ENCODE measurements at regions not wholly inside any gene's neighbourhood (a gene's known extent, or its start where the extent isn't known, plus 50 kb on each side); places are given as distances from the start of the nearest gene placed in this dataset.

- H2AFZ ChIP-seq (ENCODE audit: low read depth, low read length) = no peak overlapping the region
- TF ChIP-seq EZH2 (IDR thresholded peaks at IDR 0.05; ENCODE audit: insufficient read depth, low read length) (no peak), CTCF (IDR thresholded peaks at IDR 0.05; ENCODE audit: insufficient read depth, low read depth, low read length) (no peak)
- peaks cover 3% of the 10 kb centered on the region for H3K9me3 ChIP-seq (ENCODE audit: insufficient read depth, low read depth, low read length)
- H3K9me3 Mint-ChIP-seq (ENCODE audit: unreplicated experiment) = peaks cover 5% of the 10 kb centered on the region
- H3K4me3 Mint-ChIP-seq (ENCODE audit: unreplicated experiment) = no peak overlapping the region
- H4K20me1 ChIP-seq (ENCODE audit: insufficient read depth, low read length) = no peaks in the 10 kb centered on the region
- no peaks in the 10 kb centered on the region for H3K4me1 Mint-ChIP-seq (ENCODE audit: low read depth, unreplicated experiment)
- H3K4me2 ChIP-seq (ENCODE audit: low read length) = no peak overlapping the region
- no peak overlapping the region for H3K27ac Mint-ChIP-seq (ENCODE audit: unreplicated experiment)
- H3K4me3 ChIP-seq (ENCODE audit: insufficient read depth, low read depth, low read length) = no peak overlapping the region
- no peaks in the 10 kb centered on the region for H3K27me3 Mint-ChIP-seq (ENCODE audit: low read depth, unreplicated experiment)
- H3K79me2 ChIP-seq (ENCODE audit: insufficient read depth, low read length) = no peaks in the 10 kb centered on the region
- DNase-seq (ENCODE audit: low read depth) (no peak), FAIRE-seq (no peak)
- no peaks in the 10 kb centered on the region for H3K4me1 ChIP-seq (ENCODE audit: insufficient read depth, low read length)
- no peaks in the 10 kb centered on the region for H3K36me3 ChIP-seq (ENCODE audit: insufficient read depth, low read length)
- H3K36me3 Mint-ChIP-seq (ENCODE audit: low read depth, unreplicated experiment) = no peaks in the 10 kb centered on the region
- no peaks in the 10 kb centered on the region for H3K27me3 ChIP-seq (ENCODE audit: insufficient read depth, low read length)
- no peak overlapping the region for H3K9ac ChIP-seq (ENCODE audit: low read length)
- no peak overlapping the region for H3K27ac ChIP-seq (ENCODE audit: low read depth, low read length)
Observed at GRCh38 chr3:84125760-84126159, 833.0 kb upstream of the CADM2 start.

GRCh38 chr3:84126160-84126559 lies 832.6 kb upstream of the CADM2 start:
- TF ChIP-seq EZH2 (IDR thresholded peaks at IDR 0.05; ENCODE audit: insufficient read depth, low read length) (no peak), CTCF (IDR thresholded peaks at IDR 0.05; ENCODE audit: insufficient read depth, low read depth, low read length) (no peak)

DNA sequence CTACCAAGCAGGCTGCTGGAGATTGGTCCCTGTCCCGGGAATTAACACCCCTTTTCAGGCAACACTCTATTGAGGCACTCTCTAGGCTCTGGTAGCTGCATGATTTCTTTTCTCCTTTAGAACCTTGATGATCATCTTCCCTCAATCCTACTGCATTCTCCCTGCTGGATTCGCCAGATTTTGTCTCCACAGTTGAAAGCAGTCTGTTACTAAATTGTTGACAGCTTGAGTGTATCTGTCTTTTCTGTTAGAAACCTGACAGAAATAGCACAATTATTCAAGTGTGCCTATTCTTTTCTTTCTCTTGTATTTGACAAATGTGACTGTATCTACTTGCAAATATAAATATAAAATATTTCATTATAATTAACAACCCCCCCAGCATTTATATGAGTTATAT lies 830.8 kb upstream of the CADM2 start:
- no peak for TF ChIP-seq EZH2 (IDR thresholded peaks at IDR 0.05; ENCODE audit: insufficient read depth, low read length)
- TF ChIP-seq CTCF (IDR thresholded peaks at IDR 0.05; ENCODE audit: insufficient read depth, low read depth, low read length) = no peak
- no peak for FAIRE-seq
- no peaks in the 10 kb centered on the region for H3K27me3 Mint-ChIP-seq (ENCODE audit: low read depth, unreplicated experiment)

More at GRCh38 chr3:84126160-84126559, 832.6 kb upstream of the CADM2 start:
- H3K27me3 ChIP-seq (ENCODE audit: insufficient read depth, low read length) = no peaks in the 10 kb centered on the region
- Mint-ChIP-seq H3K4me3 (ENCODE audit: unreplicated experiment) (no peak overlapping the region), H3K9me3 (ENCODE audit: unreplicated experiment) (peaks cover 5% of the 10 kb centered on the region), H3K27ac (ENCODE audit: unreplicated experiment) (no peak overlapping the region), H3K27me3 (ENCODE audit: low read depth, unreplicated experiment) (no peaks in the 10 kb centered on the region), H3K36me3 (ENCODE audit: low read depth, unreplicated experiment) (no peaks in the 10 kb centered on the region), H3K4me1 (ENCODE audit: low read depth, unreplicated experiment) (no peaks in the 10 kb centered on the region)
- no peak overlapping the region for H3K9ac ChIP-seq (ENCODE audit: low read length)
- FAIRE-seq = no peak
- no peaks in the 10 kb centered on the region for H3K79me2 ChIP-seq (ENCODE audit: insufficient read depth, low read length)
- H3K36me3 ChIP-seq (ENCODE audit: insufficient read depth, low read length) = no peaks in the 10 kb centered on the region
- H3K4me3 ChIP-seq (ENCODE audit: insufficient read depth, low read depth, low read length) = no peak overlapping the region
- no peak for DNase-seq (ENCODE audit: low read depth)
- H3K27ac ChIP-seq (ENCODE audit: low read depth, low read length) = no peak overlapping the region
- H3K9me3 ChIP-seq (ENCODE audit: insufficient read depth, low read depth, low read length) = peaks cover 3% of the 10 kb centered on the region
- H3K4me1 ChIP-seq (ENCODE audit: insufficient read depth, low read length) = no peaks in the 10 kb centered on the region
- H3K4me2 ChIP-seq (ENCODE audit: low read length) = no peak overlapping the region
- H2AFZ ChIP-seq (ENCODE audit: low read depth, low read length) = no peak overlapping the region
- H4K20me1 ChIP-seq (ENCODE audit: insufficient read depth, low read length) = no peaks in the 10 kb centered on the region

More for the DNA sequence above, 830.8 kb upstream of the CADM2 start:
- Histone ChIP-seq H3K9ac (ENCODE audit: low read length) (no peak overlapping the region), H2AFZ (ENCODE audit: low read depth, low read length) (no peak overlapping the region), H3K79me2 (ENCODE audit: insufficient read depth, low read length) (no peaks in the 10 kb centered on the region), H3K4me2 (ENCODE audit: low read length) (no peak overlapping the region), H3K36me3 (ENCODE audit: insufficient read depth, low read length) (no peaks in the 10 kb centered on the region), H3K4me3 (ENCODE audit: insufficient read depth, low read depth, low read length) (no peak overlapping the region), H3K9me3 (ENCODE audit: insufficient read depth, low read depth, low read length) (peaks cover 3% of the 10 kb centered on the region), H4K20me1 (ENCODE audit: insufficient read depth, low read length) (no peaks in the 10 kb centered on the region), H3K27me3 (ENCODE audit: insufficient read depth, low read length) (no peaks in the 10 kb centered on the region), H3K27ac (ENCODE audit: low read depth, low read length) (no peak overlapping the region), H3K4me1 (ENCODE audit: insufficient read depth, low read length) (no peaks in the 10 kb centered on the region)
- no peaks in the 10 kb centered on the region for H3K4me1 Mint-ChIP-seq (ENCODE audit: low read depth, unreplicated experiment)
- no peak overlapping the region for H3K4me3 Mint-ChIP-seq (ENCODE audit: unreplicated experiment)
- H3K9me3 Mint-ChIP-seq (ENCODE audit: unreplicated experiment) = peaks cover 5% of the 10 kb centered on the region
- no peaks in the 10 kb centered on the region for H3K36me3 Mint-ChIP-seq (ENCODE audit: low read depth, unreplicated experiment)
- DNase-seq (ENCODE audit: low read depth) = no peak
- no peak overlapping the region for H3K27ac Mint-ChIP-seq (ENCODE audit: unreplicated experiment)
